ENCODE measurements at regions not wholly inside any gene's neighbourhood (a gene's known extent, or its start where the extent isn't known, plus 50 kb on each side); places are given as distances from the start of the nearest gene placed in this dataset.

DNA sequence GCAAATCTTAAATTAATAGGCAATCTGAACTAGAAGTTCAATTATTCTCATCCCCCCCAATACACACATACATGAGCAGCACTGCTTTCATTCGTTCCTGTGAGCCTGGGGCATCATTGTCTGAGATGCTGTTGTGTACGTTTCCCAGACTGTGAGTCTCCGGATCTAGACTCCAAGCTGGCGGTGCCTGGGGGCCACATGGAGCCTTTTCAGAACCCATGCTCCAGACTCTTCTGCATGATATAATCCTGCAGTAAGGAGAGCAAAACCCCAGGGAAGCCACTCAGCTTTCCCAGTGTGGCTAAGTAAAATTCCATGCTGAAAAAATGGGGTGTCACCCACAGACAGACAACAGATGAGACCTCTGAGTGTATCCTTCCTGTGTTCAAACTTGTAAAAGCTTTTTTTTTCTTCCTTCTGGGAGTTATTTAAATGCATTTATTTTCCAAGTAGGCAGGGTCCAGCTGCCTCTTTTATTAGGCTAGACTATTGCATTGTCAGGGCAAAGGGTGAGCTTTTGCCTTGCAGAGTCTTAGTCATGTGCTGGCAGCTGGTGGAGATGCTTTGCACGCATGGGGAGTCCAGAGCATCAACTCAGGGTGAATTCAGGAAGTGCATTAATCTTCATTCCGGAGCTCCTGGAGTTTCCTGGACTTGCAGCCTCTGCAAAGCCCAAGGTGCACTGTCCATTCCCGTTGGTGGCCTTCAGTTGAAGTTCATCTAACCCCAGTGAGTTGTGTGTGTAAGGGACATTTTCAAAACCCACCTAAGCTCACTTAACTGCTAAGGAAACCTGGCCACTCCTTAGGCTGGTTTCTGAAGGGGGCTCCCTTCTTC is 185.7 kb upstream of the ADO start:
- no peak for TF ChIP-seq EZH2phosphoT487 (IDR thresholded peaks at IDR 0.05; ENCODE audit: borderline replicate concordance, low read length)
- no peak for TF ChIP-seq EZH2 (IDR thresholded peaks at IDR 0.05; ENCODE audit: low read length, unreplicated experiment)
